ENCODE measurements at regions not wholly inside any gene's neighbourhood (a gene's known extent, or its start where the extent isn't known, plus 50 kb on each side); places are given as distances from the start of the nearest gene placed in this dataset.

DNA sequence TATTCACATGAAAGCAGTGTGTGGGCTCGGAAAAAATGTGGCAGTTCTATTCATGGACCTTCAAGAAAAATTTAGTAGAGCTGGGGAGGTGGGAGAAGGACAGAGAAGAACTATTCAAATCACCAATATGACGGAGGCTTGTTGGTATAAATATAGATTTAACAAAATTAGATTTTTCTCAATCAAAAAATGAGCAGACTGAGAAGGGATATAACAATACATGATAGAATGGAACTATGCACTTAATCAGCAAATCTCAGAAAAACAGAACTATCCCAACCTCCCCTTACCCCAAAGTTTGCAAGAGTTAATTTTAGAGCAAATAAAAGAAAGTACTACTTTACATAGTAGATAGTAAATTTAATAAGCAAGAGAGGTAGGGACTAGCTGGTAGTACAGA is 194.6 kb upstream of the BCL6 start:
- TF ChIP-seq, protein P1, sequence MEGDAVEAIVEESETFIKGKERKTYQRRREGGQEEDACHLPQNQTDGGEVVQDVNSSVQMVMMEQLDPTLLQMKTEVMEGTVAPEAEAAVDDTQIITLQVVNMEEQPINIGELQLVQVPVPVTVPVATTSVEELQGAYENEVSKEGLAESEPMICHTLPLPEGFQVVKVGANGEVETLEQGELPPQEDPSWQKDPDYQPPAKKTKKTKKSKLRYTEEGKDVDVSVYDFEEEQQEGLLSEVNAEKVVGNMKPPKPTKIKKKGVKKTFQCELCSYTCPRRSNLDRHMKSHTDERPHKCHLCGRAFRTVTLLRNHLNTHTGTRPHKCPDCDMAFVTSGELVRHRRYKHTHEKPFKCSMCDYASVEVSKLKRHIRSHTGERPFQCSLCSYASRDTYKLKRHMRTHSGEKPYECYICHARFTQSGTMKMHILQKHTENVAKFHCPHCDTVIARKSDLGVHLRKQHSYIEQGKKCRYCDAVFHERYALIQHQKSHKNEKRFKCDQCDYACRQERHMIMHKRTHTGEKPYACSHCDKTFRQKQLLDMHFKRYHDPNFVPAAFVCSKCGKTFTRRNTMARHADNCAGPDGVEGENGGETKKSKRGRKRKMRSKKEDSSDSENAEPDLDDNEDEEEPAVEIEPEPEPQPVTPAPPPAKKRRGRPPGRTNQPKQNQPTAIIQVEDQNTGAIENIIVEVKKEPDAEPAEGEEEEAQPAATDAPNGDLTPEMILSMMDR (IDR thresholded peaks at IDR 0.05; ENCODE audit: extremely low read depth in 1 of 2, insufficient read depth in 1 of 2, low read depth in 1 of 2, low read length in 2 of 2): no peak
- TF ChIP-seq, protein P2, sequence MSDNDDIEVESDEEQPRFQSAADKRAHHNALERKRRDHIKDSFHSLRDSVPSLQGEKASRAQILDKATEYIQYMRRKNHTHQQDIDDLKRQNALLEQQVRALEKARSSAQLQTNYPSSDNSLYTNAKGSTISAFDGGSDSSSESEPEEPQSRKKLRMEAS (IDR thresholded peaks at IDR 0.05; ENCODE audit: insufficient read depth, insufficient read length): no peak
- TF ChIP-seq JUN (IDR thresholded peaks at IDR 0.05; ENCODE audit: borderline replicate concordance, insufficient read depth, insufficient read length, low read depth): no peak
- TF ChIP-seq EZH2 (IDR thresholded peaks at IDR 0.05; ENCODE audit: borderline replicate concordance, low read depth, low read length, severe bottlenecking): no peak
- TF ChIP-seq POLR2A (IDR thresholded peaks at IDR 0.05; ENCODE audit: low read depth, low read length): no peak
